GM19463 (cell line): ENCODE measurements at regions not wholly inside any gene's neighbourhood (a gene's known extent, or its start where the extent isn't known, plus 50 kb on each side); places are given as distances from the start of the nearest gene placed in this dataset.
"Not testable (repeated sequence)": the region's sequence is repeated elsewhere in the genome, so short reads cannot be mapped to it uniquely, and the experiment has no call there.

Experiments used
- ATAC-seq: cut with Tn5 transposase; IDR thresholded peaks from one replicate; pipeline ENCODE4 v1.9.1; 2021; ENCODE audit warnings: mild to moderate bottlenecking, moderate library complexity; ENCODE audit not compliant: unreplicated experiment

- ATAC-seq, result no peak
Observed at GRCh38 chr14:22122227-22122818, 448.7 kb upstream of the OR4E1 start.

- no peak for ATAC-seq
Observed at GRCh38 chr14:22118899-22119477, 445.4 kb upstream of the OR4E1 start.

DNA sequence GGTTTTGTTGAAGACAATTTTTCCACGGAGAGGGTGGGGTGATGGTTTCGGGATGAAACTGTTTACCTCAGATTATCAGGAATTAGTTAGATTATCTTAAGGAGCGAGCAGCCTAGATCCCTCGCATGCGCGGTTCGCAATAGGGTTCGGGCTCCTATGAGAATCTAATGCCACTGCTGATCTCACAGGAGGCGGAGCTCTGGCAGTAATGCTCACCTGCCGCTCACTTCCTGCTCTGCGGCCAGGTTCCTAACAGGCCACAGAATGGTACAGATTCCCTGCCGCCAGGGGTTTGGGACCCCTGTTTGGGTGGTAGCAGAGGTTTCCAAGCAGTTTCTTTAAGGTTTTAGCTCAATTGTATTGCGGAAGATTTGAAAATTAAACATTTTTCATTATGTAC, 439.8 kb upstream of the OR4E1 start:
- no peak for ATAC-seq

GRCh38 chr14:22112004-22112403, 438.4 kb upstream of the OR4E1 start:
- ATAC-seq, result no peak

DNA sequence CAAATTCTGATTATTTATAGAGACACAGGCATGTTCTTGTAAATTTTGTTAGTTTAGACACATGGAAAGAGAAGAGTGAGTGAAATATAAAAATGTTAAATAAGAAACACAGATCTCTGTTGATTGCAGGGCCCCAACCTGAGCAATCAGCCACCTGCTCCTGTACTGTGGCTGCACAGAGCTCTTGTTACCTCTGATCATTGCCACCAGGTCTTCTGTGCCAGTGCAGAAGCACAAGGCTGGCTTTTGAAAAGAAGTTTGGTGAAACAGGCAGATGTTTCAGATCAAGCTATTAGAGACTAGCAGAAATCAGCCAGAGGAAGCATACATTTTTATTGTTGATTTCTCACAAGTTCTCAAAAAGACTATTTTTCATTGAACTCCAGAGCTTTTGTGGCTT, 434.1 kb upstream of the OR4E1 start:
- ATAC-seq, result no peak

DNA sequence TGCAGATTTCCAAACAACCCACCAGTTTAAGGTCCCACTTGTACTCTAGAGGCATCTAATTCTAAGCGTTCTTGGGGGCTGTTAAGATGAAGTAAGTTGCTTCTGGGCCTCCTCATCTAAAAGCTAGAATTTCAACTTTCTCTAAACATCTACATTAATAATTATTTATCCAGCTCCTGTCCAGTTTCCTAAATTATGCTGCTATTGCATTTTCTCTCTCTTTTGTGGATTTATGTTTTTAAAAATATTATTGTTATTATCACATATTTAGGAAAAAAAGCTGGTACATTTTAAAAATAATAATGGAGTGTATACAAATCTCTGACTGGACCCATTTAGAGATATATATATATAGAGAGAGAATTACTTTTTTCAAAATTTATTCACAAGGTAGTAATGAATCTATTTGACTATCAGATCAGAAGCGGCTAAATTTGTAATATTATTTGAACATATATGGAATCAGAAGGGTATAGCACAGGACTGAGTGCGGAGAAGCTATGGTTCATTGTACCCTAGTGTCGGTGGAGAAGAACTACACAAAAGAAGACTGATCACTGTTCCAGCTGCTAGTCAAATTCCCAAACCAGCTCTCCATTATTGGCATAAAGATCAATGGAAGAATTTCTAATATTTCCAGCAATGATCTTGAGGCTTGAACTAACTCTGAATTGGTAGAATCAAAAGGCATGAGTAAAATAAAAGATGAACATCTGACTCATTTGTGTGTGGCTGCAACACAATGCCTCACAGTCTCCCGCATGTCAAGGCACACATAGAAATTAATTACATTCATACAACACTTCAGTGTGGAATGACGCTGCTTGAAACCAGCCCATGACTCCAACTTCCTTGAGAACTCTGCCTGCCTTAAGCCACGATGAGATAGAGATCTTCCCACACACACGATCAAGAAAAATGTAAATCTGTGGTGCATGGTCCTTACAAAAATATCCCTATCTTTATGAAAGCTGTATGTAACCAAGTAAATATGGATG, 433.4 kb upstream of the OR4E1 start:
- ATAC-seq, result no peak

- ATAC-seq, result no peak
Observed at GRCh38 chr14:22105624-22106006, 432.0 kb upstream of the OR4E1 start.

DNA sequence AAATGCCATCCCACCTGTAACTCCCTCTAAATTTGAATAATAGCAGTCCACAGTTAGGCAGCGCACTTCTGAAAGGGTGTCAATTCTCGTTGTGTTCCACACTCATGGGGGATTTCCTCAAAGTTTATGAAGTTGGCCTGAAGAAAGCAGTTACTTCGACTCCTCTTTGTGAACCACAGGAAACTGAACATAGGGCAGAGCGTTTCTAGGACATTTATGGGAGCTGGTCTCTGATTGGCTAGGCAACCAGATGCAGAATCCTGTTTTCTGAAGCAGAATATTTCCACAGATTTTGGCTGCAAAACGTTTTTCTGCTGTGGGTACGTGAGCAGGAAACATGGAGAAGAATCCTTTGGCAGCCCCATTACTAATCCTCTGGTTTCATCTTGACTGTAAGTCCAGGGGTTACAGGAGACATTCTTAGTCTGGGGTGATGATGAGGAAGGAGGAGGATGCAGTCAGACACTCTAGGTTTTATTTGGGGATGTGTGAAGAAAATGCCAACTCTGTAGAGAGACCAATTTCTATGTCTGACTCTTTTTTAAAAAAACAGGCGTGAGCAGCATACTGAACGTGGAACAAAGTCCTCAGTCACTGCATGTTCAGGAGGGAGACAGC, 431.5 kb upstream of the OR4E1 start:
- no peak for ATAC-seq

- not testable (repeated sequence) for ATAC-seq
Observed at GRCh38 chr14:22100764-22101120, 427.1 kb upstream of the OR4E1 start.

- ATAC-seq, result peak; percentile 61
Observed at GRCh38 chr14:22099942-22100763, 426.5 kb upstream of the OR4E1 start.

DNA sequence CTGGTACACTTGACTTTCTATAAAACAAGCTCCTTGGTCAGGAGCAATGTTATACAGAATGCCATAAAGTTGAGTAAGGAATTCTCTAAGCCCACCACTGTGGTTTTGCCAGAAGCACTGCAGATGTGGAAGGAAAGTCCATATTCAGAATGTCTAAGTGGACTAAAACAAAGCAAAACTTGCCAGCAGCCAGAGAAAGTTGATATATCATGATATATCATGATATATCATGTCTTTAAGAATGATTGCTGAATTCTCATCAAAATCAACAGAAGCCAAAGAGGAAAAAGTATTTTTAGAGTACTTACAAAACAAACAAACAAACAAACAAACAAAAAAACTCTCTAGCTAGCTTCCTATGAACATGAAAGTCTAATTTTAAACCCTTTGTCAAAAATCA, 424.8 kb upstream of the OR4E1 start:
- ATAC-seq, result no peak

DNA sequence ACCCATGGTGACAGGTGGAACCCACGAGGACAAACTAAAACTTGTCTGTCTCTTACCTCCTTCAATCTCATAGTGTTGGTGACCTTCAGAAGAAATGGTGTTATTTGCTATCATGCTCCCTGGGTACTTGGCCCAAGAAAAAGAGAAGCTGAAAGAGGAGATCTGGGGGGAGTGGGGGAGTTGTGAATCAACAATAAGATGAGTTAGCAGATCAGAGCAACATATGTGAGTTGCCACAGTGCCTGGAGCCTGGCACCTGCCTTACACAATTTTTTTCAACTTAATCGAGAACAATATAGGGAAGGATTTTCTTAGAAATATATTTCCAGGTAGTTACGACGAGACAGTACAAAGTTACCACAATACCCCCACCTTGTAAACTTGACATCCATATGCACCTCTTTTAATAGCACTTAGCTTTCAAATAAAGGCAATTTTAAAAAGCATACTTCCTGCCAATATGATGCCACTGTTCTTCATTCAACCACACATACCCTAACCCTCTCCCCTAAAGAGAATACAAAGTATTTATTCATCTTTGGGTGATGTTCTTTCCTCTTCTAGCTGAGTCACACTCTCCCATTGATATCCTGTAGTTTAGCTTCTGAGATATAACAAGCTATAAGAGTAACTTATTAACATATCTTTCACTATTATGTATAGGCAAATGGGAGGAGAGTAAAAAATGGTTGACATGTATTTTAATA, 424.1 kb upstream of the OR4E1 start:
- no peak for ATAC-seq

- ATAC-seq, result no peak
Observed at GRCh38 chr14:22097072-22097471, 423.5 kb upstream of the OR4E1 start.

DNA sequence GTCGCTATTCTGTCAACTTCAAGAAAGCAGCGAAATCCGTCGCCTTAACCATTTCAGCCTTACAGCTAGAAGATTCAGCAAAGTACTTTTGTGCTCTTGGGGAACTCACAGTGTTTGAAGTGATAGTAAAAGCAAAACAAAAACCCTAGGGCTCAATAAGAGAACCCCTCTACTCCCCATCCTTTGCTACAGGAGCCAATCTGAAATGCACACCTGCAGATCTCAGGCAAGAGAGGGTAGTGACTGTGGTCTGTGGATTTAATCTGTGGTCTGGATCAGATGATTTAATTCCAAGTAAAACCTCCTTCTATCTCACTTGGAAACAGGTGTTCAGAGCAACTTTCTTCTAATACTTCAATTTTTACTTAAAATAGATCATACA, 422.9 kb upstream of the OR4E1 start:
- ATAC-seq, result peak; percentile 46

DNA sequence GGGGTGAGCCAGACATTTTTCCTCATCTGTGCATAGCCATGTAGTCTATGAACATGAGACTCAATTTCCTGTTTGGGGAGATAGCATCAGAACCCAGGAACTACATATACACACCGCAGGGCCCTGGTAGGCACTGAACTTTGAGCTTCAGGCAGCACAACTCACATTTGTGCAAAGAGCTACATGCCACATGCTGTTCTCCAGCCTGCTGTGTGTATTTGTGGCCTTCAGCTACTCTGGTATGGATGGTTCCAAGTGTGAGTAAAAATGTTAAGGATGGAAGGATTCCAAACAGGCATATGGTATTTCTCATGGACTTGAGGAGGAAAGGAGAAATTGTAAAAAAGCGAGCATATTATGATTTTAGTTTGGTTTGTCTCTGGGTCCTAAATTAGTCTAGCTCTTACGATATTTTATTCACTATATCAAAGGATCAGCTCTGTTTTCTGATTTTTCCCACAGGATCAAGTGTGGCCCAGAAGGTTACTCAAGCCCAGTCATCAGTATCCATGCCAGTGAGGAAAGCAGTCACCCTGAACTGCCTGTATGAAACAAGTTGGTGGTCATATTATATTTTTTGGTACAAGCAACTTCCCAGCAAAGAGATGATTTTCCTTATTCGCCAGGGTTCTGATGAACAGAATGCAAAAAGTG, 422.4 kb upstream of the OR4E1 start:
- no peak for ATAC-seq

GRCh38 chr14:22089940-22090339, 416.3 kb upstream of the OR4E1 start:
- no peak for ATAC-seq

DNA sequence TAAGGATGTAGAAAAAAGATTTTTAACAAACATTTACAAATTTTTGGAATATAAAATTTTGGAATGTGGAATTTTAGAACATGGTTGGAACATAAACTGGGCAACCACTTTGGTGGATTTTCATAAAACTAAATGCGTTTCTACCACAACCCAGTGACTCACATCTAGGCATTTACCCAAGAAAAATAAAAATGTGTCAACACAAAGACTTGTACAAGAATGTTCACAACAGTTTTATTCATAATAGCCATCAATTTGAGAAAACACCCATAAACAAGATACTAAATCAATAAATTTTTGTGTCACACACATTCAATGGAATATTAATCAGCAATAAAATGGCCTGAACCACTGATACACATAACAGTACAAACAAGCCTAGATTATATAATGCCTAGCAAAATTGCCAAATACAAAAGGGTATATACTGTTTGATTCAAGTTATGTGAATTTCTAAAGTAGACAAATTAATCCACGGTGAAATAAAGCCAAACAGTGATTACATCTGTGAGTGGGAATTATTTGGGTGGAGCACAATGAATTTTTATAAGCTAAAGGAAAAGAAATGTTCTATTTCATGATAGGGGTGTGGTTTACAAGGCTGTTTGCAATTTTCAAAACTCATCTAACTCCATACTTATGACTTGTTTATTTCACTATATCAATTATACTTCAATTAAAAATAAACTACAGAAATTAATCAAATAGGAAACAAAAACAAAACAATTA, 415.2 kb upstream of the OR4E1 start:
- ATAC-seq, result no peak

DNA sequence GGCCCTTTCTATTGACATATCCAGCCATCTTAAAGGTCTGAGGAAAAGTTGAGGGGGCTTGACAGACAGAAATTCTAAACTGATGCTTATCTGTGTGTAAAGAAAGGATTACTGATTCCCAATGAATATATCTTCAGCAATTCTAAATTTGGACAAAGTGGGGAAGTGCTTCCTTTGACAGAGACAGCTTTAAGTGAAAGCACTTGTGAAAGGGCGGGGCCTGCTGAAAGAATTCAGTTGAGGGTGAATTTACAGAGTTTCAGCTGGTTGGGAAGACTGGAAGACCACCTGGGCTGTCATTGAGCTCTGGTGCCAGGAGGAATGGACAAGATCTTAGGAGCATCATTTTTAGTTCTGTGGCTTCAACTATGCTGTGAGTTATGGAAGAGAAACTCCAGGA, 412.5 kb upstream of the OR4E1 start:
- ATAC-seq, result no peak
